GM19240 (cell line): ENCODE measurements at regions not wholly inside any gene's neighbourhood (a gene's known extent, or its start where the extent isn't known, plus 50 kb on each side); places are given as distances from the start of the nearest gene placed in this dataset.

Experiments used
- DNase-seq: peaks from one replicate; pipeline ENCODE4 v3.0.0; 2011; ENCODE audit warnings: low spot score; ENCODE audit not compliant: insufficient read length

DNA sequence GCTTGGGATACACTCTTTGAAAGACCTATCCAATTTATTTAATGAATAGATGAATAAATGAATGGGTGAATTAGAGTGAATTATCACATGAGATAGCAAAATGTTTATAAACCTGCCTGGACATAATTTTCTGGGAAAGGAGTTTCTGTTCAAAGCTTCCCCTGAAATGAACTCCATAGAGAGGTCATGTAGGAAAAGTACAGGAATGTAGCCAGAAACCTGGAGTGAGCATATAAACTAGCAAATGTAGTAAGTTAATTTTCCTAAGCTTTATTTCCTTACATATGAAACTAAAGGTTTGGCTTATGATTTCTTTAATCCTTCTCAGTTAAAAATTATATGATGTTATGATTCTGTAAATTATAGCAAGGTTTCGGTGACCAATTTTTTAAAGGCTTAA lies 380.3 kb upstream of the RSPO3 start:
- no peak for DNase-seq

DNA sequence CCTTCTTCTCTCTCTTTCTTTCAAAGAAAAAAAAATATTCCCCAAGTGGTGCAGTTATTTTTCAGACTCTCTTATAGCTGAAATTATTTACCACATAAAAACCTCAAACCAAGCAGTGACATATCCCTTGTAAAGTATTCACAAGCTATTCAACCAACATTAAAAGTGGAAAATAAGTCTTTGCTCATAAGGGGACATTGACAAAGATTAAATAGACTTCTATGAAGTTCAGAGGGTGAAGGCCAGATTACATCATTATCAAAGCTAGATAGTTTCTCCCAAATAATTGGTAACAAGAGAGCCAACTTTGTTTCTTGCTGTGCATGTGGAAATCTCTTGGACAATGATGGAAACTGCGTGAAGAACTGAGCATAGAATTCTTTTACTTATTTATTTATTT lies 379.8 kb upstream of the RSPO3 start:
- DNase-seq: no peak

DNA sequence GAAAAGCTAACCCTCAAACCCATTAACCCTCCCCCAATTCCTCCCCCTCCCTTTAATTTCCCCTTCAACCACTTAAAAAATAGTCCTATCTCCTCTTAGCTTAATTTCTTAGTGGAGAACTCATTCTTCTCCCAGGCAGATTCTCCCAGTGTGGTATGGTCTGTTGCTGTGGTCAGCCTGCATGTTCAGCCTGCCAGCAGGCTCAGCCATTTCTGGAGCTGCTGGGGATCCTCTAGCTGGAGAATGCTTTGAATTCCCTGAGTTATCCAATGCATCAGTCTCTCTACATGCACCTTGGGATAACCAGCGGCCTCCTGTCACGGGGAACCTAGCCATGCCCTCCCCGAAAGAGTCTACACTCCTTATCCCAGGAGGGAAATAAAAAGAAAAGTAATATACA lies 375.4 kb upstream of the RSPO3 start:
- DNase-seq: no peak

DNA sequence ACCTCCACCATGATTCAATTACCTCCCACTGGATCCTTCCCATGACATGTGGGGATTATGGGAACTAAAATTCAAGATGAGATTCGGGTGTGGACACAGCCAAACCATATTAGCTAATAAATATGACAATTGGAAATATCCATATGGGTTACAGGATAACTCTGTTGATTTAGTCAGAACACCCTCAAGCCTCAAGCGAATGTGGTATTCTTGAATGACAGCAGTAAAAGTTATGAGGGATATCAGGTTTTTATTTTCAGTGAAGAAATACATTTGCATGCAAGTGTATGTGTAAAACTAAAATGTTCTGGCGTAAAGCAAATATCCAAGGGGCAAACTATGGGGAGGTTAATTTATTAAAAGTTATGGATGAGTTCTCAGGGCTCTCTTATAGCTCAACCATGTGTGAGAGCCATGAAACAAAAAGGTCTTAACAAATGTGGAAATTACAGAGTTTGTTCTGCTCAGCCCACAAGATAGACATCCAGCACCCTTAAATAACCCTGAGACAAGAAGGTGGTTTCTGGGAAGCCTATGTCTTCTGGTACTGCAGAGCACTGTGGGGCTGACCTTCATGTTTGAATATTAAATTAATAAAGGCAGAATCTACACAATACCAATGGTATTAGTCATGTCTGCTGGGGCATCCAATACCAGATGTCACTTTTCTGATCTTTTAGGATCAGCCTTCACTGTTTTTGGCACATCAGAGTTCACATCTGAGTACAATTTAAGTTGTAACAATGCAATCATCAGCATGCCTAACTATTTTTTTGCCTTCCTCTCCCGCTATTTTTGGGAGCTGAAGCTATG lies 370.5 kb upstream of the RSPO3 start:
- DNase-seq: no peak

DNA sequence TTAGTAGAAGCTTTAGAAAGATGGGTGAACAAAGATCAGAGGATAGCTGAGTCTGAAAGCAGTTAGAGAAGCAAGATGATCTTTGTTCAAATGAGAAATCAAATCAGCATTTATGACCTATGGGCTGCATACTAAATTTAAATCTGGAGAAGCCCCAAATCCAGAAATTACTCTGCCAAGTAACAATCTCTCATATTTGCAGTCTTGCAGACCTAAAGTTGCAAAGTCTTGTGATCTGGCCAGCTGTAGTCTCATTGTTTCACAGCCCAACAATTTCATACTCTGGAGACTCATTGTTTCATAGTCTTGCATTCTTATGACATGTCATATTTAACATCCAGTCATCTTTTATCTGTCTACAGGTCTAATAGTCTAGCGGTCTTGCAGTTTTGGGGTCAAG lies 364.9 kb upstream of the RSPO3 start:
- DNase-seq: no peak

DNA sequence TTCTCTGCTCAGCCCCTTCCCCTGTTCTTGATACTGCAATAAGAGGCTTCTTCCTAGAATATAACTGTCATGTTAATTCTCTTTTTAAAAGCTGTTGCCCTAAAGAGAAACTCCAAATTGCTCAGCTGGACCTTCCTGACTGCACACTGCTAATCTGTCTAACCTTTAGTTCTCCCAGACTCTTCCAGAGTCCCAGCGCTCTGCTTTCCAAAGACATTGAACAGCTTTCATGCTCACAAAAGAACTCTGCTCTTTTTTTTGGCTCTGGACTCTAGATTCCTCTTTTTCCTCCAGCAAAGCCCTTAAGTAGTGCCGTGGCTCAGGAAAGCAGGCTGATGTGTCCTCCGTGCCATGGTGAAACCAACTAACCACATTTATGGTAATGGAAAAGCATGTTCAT lies 356.6 kb upstream of the RSPO3 start:
- no peak for DNase-seq

DNA sequence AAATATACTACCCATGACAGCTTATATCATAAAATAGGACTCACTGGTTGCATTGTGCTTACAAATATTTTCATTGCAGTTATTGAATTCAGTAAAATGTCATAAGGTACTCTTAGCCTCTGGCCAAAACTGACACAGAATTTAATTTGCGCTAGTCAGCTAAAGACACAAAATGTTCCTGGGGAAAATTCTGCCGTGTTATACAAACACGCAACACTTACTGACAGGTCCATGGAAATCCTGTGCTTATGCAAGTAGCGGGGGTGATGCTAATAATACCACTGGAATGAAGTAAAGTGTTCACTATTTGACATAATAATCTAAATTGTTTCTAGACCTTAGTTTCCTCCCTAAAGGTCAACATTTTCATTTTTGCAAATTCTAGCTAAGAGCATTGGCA lies 354.4 kb upstream of the RSPO3 start:
- DNase-seq: no peak

DNA sequence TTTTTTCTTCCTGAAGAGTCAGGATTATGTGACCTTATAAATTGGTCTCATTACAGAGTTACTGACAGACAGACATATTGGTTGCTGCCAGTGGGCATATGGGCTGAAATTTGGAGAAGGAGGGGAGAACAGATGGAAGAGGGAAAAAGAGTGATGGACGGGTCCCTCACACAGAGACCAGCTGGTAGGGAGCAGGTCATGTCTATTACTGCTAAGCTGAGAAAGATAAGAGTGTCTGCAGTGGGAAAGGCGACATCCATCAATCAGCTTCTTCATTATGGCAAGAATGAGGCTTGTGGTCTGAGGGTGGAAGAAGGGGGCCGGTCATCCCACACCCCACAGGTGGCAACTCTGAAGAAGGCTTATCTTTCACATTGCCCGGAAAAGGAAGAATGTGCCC lies 353.8 kb upstream of the RSPO3 start:
- DNase-seq: no peak

DNA sequence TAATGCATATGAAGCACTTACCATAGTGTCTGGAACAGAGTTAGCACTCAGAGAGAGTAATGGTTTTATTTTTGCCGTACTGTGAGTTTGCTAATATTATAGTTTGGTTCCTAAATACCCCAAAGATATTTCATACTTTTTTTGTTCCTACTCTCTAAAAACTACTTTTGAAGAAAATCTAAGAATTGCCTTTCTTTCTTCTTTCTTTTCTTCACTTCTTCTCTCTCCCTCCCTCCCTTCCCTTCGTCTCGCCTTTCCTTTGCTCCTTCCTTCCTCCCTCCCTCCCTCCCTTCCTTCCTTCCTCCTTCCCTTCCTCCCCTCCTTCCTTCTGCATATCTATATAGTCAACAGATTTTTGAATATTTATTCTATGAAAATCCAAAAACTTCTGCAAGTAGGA lies 351.7 kb upstream of the RSPO3 start:
- no peak for DNase-seq

DNA sequence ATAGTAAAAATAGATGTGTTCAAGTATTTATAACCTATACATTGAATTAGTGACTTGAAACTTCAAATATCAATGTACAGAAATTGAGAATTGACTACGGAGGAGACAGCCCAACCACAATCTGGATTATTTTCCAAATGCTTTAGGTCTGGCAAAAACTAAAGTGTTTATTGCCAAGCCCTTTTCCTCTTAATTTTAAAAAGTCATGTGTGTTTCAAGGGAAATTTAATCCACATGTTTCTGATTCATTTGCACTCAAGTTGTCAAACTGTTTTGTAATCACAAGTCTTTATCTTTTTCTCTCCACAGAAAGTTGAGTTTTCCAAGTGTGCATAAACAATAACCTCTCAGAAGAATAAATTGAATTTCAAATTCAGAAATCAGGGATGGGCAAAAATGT lies 350.8 kb upstream of the RSPO3 start:
- DNase-seq: no peak

DNA sequence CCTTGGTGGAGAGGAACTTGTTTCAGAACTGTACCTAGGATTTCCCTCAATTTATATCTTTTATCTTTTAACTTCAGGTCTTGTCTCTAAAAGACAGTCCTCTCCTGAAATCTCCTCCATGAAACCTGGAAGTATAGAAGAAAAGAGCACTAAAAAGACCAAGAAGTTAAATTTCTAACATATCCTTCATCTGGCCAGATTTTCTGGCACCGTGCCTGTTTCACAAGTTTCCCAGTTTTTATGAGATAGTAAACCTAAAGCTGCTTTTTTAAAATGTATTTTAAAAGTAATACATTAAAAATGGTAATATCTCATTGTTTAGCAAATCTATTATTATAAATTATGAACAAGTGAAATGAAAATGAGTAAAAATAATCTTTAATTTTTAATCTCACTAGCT lies 348.3 kb upstream of the RSPO3 start:
- no peak for DNase-seq

DNA sequence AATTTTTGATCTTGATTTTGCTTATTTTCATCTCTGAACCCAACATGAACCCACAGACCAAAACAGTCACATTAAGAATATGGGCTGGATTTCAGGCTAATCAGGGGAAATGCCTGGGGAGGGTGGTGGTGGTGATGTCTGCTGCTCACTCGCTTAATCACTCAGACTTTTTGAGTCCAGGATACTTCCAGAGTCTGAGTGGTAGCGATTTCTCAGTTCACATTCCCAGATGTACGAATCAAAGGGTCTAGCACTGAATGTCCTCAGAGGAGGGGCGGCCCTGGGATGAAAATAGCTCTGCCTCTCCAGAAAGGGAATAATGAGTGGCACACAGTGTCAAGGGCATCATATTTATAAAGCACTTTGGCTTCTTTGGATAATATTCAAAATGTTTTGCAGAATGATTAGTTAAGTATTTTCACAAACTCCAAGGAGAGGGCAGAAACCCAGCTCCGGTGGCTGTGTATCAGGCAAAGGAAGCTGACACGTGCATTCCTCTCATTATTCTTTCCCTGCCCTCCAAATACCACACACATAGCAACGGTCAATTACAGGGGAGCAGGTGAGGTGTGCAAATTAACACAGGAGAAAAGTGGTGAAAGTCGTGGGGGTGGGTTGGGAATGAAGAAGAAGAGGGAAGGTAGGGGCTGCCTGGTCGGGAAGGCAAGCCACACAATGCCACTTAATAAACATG lies 345.2 kb upstream of the RSPO3 start:
- no peak for DNase-seq

DNA sequence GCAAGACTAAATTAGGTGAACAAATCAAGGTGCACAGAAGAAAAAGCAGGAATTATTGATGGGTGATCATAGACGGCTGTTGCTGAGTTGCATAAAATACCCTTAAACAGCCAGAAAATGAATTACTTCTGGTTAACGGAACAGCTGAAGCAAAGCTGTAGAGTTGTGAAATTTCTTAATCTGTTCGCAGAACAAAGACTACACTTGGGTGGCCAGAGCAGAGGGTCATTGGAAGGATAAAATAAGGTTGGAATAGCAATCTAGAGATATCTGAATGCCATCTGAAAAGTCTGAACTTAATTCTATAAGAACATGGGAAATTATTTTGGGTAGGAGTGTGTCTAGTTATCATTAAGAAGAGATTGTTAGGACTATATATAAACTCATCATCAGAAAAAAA lies 339.1 kb upstream of the RSPO3 start:
- DNase-seq: no peak

DNA sequence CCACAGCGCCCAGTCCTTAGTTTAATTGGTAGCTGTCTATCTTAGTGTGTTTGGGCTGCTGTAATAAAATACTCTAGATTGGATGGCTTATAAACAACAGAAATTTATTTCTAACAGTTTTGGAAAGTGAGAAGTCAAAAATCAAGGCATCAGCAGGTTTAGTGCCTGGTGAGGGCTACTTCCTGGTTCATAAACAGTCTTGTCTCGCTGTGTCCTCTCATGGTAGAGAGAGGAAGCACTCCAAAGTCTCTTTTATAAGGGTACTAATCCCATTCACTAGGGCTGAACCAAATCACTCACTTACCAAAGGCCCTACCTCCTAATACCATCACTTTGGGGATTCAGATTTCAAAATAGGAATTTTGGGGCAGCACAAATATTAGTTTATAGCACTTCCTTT lies 336.9 kb upstream of the RSPO3 start:
- no peak for DNase-seq

DNA sequence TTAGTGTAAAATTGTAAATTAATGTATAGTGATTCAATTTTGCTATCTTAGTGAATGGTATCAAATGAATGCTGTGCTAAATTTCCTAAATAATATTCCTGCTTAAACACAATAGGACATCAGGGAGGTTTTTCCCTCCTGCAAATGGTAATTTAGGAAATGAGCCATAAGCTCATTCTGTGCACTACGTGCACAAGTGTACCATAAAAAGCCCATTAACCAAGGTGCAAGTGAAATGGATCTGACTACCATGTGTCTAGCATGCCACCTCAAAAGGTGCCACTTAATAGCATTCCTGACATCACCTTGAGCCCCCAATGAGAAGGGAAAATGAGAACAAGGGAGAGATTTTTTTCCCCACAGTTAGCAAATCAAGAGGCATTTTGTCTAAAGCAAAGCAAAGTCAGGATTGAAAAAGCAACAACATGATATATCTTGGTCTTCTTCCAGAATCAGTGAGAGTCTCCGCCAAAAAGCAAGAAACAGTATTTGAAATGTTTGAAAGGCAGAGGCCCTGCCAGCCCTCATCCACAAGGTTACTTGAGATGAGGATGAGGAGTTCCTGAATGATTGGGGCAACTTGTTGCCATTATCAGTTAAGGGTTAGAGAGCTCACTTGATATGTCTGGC lies 334.2 kb upstream of the RSPO3 start:
- no peak for DNase-seq

DNA sequence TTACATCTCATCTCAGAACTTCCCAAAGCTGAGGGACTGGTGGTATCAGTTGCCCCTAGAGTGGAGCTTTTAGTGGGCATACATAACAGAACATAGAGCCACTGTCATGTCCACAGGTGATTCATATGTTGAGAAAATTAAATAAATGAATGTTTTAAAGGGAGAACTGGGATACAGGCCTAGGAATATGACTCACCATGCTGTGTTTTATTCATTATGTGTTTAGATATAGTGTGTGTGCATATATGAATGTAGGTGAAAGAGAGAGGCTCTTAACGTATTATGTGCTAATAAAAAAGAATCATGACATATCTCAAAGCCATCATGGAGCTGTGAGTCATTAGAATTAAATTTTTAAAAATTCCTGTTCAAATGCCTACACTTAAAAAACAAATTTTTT lies 332.2 kb upstream of the RSPO3 start:
- no peak for DNase-seq

DNA sequence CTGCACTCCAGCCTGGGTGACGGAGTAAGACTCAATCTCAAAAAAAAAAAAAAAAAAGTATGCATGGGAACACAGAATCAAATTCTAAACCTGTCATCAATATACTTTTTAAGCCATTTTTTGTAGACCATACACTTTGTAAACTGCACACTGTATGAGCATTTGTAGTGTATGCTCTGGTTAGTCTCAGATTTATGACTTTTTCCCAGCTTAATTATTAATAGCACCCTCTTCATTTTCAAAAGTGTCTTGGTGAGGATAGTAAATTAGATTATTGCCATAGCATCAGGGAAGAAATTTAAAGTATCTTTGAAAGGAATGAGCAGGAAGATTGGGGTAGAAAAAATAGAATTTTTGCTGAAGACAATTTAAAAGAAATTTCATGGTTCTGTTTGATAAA lies 330.8 kb upstream of the RSPO3 start:
- DNase-seq: no peak

DNA sequence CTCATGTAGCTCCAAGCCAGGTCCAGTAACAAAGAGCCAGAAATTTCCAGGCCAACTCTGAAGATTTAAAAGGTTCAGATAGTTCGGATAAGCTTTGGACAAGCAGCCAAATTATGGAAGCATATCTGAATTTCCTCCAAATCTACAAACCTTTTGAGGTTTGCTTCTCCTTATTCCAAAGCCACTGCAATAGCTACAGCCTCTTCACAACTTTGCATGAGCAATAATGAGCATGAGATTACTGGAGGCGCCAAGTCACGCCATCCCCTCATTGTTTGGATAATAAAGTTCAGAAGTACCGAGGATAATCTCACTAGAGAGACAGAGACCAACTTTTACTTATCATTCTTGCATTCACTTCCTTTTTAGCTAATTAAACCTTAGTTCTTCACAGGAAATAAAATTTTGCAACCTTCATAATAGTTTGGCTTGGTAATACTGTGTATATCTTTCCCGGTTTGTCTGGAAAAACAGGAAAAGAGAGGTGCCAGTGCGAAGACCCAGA lies 329.6 kb upstream of the RSPO3 start:
- no peak for DNase-seq

DNA sequence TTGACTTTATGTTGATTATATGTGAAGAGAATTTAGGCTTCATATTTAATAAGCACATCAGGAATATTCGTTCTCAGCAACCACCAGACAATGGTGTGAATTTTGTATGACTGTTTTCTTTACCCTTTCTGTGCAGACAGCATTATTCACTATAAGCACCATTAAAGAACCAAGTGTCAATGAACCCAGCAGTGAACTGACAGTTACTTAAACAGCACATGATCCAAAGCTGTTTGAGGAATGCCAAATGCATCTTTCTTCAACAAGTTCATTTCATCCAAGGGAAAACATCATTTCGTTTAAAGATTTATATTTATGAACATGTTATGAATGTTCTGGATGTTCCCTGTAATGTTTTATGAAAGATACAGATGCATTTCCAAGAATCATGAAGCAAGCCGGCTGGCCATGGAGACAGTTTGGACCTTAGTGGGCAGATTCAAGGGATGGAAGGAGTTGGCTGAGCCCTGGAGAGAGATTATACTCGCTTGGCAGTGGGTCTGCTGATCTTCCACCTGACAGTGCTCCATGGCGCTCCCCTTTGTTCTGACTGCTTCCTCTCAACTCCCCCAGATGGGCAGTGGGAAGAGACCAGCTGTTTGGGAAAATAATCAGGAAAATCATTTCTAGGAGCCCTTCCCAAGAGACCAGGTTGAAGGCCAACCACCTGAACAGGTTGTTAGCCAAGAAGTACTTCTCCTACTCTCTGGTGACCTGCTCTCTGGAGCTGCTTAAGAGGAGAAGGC lies 326.0 kb upstream of the RSPO3 start:
- DNase-seq: no peak

DNA sequence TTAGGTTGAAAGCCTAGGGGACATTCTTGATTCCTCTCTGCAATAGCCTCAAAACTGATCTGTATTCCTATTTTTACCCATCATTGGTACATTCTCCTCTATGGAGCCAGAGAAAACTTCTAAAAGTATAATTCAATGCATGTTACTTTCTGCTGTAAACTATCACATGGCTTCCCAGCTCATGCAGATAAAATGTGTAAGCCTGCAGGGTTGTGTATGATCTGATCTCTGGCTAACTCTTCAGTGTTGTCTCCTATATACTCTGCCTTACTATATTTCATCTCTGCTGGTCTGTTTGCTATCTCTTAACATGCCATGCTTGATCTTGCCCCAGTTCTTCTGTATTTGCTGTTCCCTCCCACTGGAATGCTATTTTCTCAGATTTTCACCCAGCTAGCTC lies 323.3 kb upstream of the RSPO3 start:
- no peak for DNase-seq

DNA sequence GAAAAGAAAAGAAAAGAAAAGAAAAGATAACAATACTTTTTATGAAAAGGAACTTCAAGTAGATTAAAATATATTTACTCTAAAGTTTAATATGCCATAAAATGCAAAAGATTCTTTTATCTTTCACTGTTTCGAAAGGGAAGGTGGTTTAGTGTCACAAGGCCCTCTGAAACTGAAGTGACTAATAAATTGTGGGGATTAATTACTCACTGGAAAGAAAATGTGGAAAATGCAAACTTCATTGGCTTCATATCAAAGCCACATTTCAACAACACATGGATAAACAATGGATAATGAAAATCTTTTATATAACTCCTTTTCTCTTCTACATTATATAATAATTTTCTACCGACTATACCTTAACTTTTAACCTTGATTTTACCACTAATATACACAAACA lies 320.5 kb upstream of the RSPO3 start:
- DNase-seq: no peak

DNA sequence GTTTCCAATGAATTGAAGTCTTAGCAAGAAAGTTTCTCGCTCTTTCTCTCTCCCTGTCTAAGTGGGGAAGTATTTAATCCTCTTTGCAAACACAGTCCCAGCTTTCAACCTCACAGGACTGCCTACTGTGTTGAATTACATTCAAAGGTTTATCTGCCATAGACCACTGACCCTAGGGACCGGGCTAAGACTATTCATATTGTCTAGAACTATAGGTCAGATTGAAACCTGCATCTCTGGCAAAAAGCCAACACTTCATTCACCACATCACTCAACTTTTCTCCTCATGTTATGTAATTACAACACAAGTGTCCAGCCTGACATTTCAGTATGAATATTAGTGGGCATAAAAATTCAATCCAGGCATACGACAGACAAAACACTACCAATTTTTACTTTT lies 314.7 kb upstream of the RSPO3 start:
- DNase-seq: no peak
